SH-SY5Y (cell line): ENCODE measurements at regions not wholly inside any gene's neighbourhood (a gene's known extent, or its start where the extent isn't known, plus 50 kb on each side); places are given as distances from the start of the nearest gene placed in this dataset.

Source experiments
- GATA2 ChIP-seq: IDR thresholded peaks from 2 replicates; pipeline ENCODE4 v1.6.1; 2011; ENCODE audit warnings: mild to moderate bottlenecking, low read depth, low read length
- GATA3 ChIP-seq: IDR thresholded peaks from 2 replicates; pipeline ENCODE4 v1.6.1; 2011; ENCODE audit warnings: low read depth, mild to moderate bottlenecking, low read length, moderate library complexity

GRCh38 chr7:153638821-153639435, 413.3 kb upstream of the DPP6 start:
- TF ChIP-seq GATA3: no peak
- no peak for TF ChIP-seq GATA2
